ENCODE measurements at regions not wholly inside any gene's neighbourhood (a gene's known extent, or its start where the extent isn't known, plus 50 kb on each side); places are given as distances from the start of the nearest gene placed in this dataset.

- TF ChIP-seq CTCF (IDR thresholded peaks at IDR 0.05; ENCODE audit: low read depth, low read length), result no peak
- TF ChIP-seq EZH2phosphoT487 (IDR thresholded peaks at IDR 0.05; ENCODE audit: low read depth), result no peak
Measured at GRCh38 chr11:95611827-95612226, 177.8 kb downstream of the FAM76B start.

All from OCI-LY3 (cell line).